ENCODE measurements at regions not wholly inside any gene's neighbourhood (a gene's known extent, or its start where the extent isn't known, plus 50 kb on each side); places are given as distances from the start of the nearest gene placed in this dataset.

- TF ChIP-seq ATF5 (CRISPR knock-in tag; IDR thresholded peaks at IDR 0.05; ENCODE audit: low read depth) (no peak), GABPB1 (CRISPR knock-in tag; IDR thresholded peaks at IDR 0.05) (no peak), CTCF (CRISPR knock-in tag; IDR thresholded peaks at IDR 0.05) (no peak), DMTF1 (CRISPR knock-in tag; IDR thresholded peaks at IDR 0.05) (no peak), ZFY (CRISPR knock-in tag; IDR thresholded peaks at IDR 0.05) (no peak), ATF2 (CRISPR knock-in tag; IDR thresholded peaks at IDR 0.05) (no peak), ZNF646 (CRISPR knock-in tag; IDR thresholded peaks at IDR 0.05) (no peak), POLR2A (IDR thresholded peaks at IDR 0.05; ENCODE audit: insufficient read depth in 1 of 2, low read depth in 2 of 2, low read length in 2 of 2) (no peak)
These were observed 73.6 kb downstream of the ZNF281 start for GRCh38 chr1:200336101-200336845.

Measured in HepG2 (cell line).